DMS 273 (cell line): ENCODE measurements at regions not wholly inside any gene's neighbourhood (a gene's known extent, or its start where the extent isn't known, plus 50 kb on each side); places are given as distances from the start of the nearest gene placed in this dataset.
A peak's percentile ranks its signal among the peaks of the same experiment; 100 is the strongest.

Experiments used
- DNase-seq: peaks from one replicate; lab custom pipeline; 2025; ENCODE audit not compliant: unreplicated experiment; lab: John Stamatoyannopoulos, UW

DNA sequence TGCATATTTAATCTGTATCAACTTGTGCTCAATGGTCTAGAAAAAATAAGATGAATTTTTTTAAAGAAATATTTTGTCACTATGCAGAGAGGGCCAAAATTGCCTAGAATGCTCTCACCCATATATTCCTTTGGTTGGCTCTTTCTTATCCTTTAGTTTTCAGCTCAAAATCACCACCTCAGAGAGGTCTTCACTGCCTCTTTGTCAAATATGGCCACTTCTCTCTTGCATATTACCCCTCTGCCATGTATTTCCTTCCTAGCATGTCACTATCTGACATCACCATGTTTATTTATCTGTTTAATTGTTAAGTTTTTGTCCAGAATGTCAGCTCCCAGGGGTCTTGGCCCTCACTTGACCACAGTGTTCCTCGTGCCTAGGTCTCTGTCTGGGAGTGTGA, 535.2 kb upstream of the CDH2 start:
- DNase-seq, result no peak

DNA sequence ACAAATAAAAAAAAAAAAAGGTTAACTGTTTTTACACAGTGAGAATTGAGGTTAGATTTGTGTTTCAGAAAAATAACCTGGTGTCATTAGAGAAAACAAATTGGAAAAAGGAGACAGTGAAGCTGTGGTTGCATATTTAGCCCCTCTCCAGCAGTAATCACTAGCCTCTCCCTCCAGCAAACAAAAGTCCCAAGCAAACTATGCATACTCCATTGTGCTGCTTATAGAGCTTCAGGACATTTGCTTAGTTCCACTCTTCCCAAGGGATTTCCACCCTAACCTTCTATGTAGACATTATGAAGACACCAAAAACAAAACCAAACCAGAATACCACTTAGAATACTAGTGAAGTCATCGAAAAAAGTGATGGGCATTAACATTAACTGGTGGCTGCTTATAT, 534.2 kb upstream of the CDH2 start:
- no peak for DNase-seq

- DNase-seq, result no peak
Measured at GRCh38 chr18:28707006-28707405, 530.1 kb upstream of the CDH2 start.

GRCh38 chr18:28706397-28706796, 529.5 kb upstream of the CDH2 start:
- DNase-seq, result no peak

GRCh38 chr18:28705482-28705881, 528.6 kb upstream of the CDH2 start:
- DNase-seq, result no peak

- no peak for DNase-seq
Measured at GRCh38 chr18:28692337-28692736, 515.4 kb upstream of the CDH2 start.

DNA sequence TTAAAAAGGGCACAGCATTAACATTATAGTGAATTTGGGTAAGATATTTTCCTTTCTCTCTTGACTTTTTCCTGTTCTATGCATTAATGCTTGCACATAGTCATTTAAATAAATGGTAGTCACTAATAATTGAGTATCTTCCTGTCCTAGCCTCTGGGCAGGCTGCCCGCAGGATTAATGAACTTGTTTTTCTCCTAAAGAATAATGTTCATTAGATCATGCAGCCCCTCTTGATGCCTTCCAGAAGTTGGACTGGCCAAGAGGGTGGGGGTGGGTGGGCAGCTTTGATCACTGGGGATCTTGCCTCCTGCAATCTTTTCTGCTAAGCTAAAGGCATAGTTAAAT, 514.5 kb upstream of the CDH2 start:
- no peak for DNase-seq

- no peak for DNase-seq
Measured at GRCh38 chr18:28690836-28691495, 514.0 kb upstream of the CDH2 start.

- DNase-seq, result no peak
Measured at GRCh38 chr18:28690100-28690499, 513.2 kb upstream of the CDH2 start.

DNA sequence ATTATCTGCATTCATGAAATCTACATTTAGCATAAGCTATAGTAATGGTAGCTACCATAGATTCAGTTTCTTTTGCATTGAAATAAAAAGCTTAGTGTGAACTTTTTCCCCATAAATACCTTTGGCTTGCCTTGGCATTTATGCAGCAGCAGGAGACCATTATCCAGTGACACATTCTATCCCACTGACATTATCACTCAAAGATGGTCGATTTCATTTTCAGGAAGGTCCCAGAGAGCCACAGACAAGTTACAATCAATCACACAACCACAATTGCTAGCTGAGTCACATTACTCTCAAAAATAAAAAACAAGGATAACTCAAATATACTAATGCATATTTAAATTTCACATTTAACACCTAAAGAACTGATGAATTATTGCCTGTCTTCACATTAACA, 512.7 kb upstream of the CDH2 start:
- DNase-seq, result no peak

GRCh38 chr18:28684746-28685355, 507.9 kb upstream of the CDH2 start:
- DNase-seq, result no peak

DNA sequence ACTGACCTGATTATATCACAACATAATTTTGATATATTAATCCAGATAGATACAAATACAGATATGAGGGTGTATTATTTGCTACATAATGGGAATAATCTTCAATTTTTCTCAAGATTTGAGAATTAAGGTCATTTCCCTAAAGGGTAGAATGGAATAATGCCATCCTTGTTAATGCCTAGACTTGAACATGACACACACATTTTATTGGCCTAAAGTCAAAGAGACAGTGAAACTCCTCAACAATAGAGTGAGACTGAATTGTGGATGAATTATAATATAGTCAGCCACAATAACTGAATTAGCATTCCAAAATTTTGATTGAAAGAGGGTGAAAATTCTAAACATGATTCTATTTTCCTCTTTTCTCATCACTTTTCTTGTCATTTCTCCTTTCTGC, 506.0 kb upstream of the CDH2 start:
- no peak for DNase-seq

- no peak for DNase-seq
Measured at GRCh38 chr18:28669165-28669564, 492.2 kb upstream of the CDH2 start.

DNA sequence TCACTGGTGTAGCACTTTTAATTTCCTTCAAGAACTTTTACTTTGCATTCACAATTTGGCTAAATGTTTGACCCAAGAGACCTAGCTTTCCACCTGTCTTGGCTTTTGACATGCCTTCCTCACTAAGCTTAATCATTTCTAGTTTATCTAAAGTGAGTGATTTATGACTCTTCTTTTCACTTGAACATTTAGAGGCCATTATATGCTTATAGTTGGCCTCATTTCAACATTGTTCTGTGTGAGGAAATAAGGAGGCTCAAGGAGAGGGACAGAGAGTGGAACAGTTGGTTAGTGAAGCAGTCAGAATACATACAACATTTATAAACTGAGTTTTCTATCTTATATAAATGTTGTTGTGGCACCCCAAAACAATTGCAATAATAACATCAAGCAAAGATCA, 489.3 kb upstream of the CDH2 start:
- DNase-seq, result no peak

DNA sequence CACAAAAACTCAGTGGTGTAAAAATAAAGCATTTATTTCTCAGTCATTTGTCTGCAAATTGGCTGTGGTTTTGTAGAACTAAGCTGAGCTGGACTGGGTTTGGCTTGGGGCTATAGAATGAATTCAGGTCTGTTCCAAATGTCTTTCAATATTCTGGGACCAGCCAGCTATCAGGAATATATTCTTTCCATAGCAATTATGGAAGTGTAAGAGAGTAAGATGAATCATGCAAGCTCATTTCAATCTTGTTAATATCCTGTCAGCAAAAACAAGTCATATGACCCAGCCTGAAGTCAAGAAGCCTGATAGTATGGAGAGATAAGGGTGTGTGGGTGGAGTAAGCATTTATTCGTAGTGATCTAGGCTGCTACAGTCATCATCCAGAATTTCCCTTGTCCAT, 481.0 kb upstream of the CDH2 start:
- no peak for DNase-seq

DNA sequence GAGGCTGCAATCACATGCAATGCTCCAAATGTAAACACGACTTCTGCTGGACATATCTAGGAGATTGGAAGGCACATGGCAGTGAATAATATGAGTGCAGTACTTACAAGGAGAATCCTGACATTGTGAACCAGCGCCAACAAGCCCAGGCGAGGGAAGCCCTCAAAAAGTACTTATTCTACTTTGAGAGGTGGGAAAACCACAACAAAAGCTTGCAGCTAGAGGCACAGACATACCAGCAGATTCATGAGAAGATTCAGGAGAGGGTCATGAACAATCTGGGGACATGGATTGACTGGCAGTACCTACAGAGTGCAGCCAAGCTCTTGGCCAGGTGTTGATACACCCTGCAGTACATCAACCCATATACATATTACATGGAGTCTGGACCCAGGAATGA, 475.7 kb upstream of the CDH2 start:
- no peak for DNase-seq

DNA sequence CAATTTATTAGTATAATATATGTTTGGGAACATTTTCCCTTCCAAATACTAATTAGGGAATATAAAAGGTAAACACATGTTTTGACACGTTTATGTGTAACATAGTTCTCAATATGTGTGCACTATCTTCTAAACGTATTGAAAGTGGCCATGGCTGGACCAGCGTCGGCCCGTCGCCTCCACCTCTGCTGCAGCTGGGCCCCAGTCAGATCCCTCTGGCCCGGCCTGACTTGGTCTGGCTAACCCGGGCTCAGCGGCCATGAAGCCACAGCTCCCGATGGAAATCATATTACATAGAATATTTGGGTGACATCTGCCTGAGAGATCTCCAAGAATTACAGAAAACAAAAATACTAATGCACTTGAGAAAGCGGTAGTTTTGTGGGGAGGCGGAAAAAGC, 474.4 kb upstream of the CDH2 start:
- no peak for DNase-seq

GRCh38 chr18:28650860-28651259, 473.9 kb upstream of the CDH2 start:
- no peak for DNase-seq

- no peak for DNase-seq
Measured at GRCh38 chr18:28647961-28648360, 471.0 kb upstream of the CDH2 start.

- DNase-seq, result peak; percentile 4
Measured at GRCh38 chr18:28637897-28638296, 461.0 kb upstream of the CDH2 start.

DNA sequence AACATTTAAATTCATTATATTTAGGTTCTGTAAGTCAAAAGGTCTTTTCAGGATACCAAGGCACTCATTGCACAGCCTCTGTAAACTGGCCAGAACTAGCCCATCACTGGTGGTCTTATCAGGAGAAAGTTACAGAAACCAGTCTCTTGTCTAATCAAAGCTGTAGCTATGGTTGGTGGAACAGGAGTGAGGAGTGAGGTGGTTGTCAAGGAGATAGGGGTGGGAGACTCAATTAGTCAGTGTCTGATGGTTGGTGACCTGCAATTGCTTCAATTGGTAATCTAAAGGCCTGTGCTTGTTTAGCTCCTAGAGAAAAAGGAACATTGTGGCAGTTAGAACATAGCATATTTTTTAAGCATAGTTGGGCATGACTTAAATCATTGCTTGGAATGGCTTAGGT, 458.6 kb upstream of the CDH2 start:
- no peak for DNase-seq

DNA sequence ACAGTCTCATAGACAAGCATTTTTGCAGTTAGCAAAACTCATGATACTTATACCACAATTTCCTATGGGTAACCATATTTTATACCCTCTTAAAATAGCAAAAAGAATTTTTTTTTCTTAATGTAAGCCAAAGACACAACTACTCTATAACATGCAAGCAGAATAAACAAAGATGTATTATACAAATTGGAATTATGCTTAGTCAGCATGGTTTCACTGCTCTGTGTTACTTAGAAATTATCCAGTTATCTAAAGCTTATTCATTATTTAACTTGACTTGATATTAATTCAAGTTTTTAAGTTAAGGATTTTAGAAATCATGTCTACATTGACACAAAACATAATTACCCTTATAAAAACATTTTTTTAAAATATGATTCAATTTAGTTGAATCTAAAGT, 449.8 kb upstream of the CDH2 start:
- no peak for DNase-seq

DNA sequence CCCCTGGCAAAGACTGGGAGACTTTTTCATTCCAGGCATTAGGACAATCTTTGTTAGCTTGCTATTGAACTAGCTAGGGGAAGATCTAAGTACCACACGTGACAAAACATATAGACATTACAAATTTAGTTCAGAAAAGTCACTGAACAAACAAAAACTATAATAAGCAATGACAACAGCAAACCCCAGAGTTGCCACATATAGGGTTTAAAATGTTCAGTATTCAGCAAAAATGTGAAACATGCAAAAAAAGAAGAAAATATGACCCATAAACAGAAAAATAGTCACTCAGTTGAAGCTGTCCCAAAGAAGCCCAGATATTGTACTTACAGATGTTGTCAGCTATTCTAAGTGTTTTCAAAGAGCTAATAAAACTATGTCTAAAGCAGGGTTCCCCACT, 431.1 kb upstream of the CDH2 start:
- no peak for DNase-seq
